Caco-2 (cell line): ENCODE measurements at regions not wholly inside any gene's neighbourhood (a gene's known extent, or its start where the extent isn't known, plus 50 kb on each side); places are given as distances from the start of the nearest gene placed in this dataset.

ENCODE experiments used
- BruUV-seq: library from RNA; stranded (reverse); fragments of 400-500 nt; replicated peaks from 2 replicates; lab custom pipeline; 2021; lab: Mats Ljungman, UMichigan
- CTCF ChIA-PET: fragments of 300-600 bp; sonication (Branson Sonifier 250); formaldehyde crosslinking; loops from one replicate; lab custom pipeline; 2022; ENCODE audit warnings: antibody characterized with exemption; lab: Charles Lee
- POLR2A ChIA-PET: fragments of 300-600 bp; sonication (Branson Sonifier 250); formaldehyde crosslinking; loops from one replicate; lab custom pipeline; 2022; ENCODE audit warnings: antibody characterized with exemption; lab: Charles Lee
- DNase-seq, 2 experiments: peaks; one replicate each; pipeline versions ENCODE4 v3.0.0 to v3.0.0-alpha.2; 2020 to 2022
- H3K27me3 ChIP-seq: replicated peaks from 2 replicates; pipeline ENCODE4 v1.6.0; 2011; ENCODE audit warnings: low read length; ENCODE audit not compliant: control insufficient read depth, insufficient read depth
- H3K36me3 ChIP-seq: 2 replicates; pipeline ENCODE4 v1.5.1; 2011; ENCODE audit warnings: low read length; ENCODE audit not compliant: control insufficient read depth, insufficient read depth
- H3K4me1 ChIP-seq: fragments of 250-450 bp; sonication (Bioruptor Pico); 2 replicates; pipeline ENCODE4 v1.5.1; 2020; ENCODE audit warnings: mild to moderate bottlenecking
- H3K4me3 ChIP-seq: 2 replicates; pipeline ENCODE4 v1.5.1; 2011; ENCODE audit warnings: low read depth, mild to moderate bottlenecking, control low read depth, low read length
- H3K9me3 ChIP-seq: fragments of 250-450 bp; sonication (Bioruptor Pico); 2 replicates; pipeline ENCODE4 v1.5.1; 2020; ENCODE audit warnings: mild to moderate bottlenecking, moderate library complexity
- H3K27ac Mint-ChIP-seq: one replicate; pipeline ENCODE4 v1.8.0; 2022; ENCODE audit warnings: mixed read lengths; ENCODE audit not compliant: unreplicated experiment
- H3K27me3 Mint-ChIP-seq: one replicate; pipeline ENCODE4 v1.8.0; 2022; ENCODE audit warnings: mixed read lengths; ENCODE audit not compliant: insufficient read depth, unreplicated experiment
- H3K36me3 Mint-ChIP-seq: one replicate; pipeline ENCODE4 v1.8.0; 2022; ENCODE audit warnings: mild to moderate bottlenecking, mixed read lengths; ENCODE audit not compliant: insufficient read depth, unreplicated experiment
- H3K4me1 Mint-ChIP-seq: one replicate; pipeline ENCODE4 v1.8.0; 2022; ENCODE audit warnings: low read depth, mixed read lengths; ENCODE audit not compliant: unreplicated experiment
- H3K4me3 Mint-ChIP-seq: one replicate; pipeline ENCODE4 v1.8.0; 2022; ENCODE audit warnings: mild to moderate bottlenecking, moderate library complexity, mixed read lengths; ENCODE audit not compliant: unreplicated experiment
- H3K9me3 Mint-ChIP-seq: one replicate; pipeline ENCODE4 v1.8.0; 2022; ENCODE audit warnings: mixed read lengths; ENCODE audit not compliant: unreplicated experiment
- CTCF ChIP-seq, 2 experiments: fragments of 200-600 bp in 1 of 2; IDR thresholded peaks; 1 replicate in 1 of 2; 2 replicates in 1 of 2; pipeline versions ENCODE4 v1.5.1 to v1.8.0; 2011 to 2022; ENCODE audit warnings: antibody characterized with exemption in 1 of 2, control low read depth in 1 of 2, inconsistent platforms in 1 of 2, low read depth in 1 of 2, low read length in 1 of 2, mild to moderate bottlenecking in 1 of 2, moderate library complexity in 1 of 2; ENCODE audit not compliant: insufficient read depth in 1 of 2, severe bottlenecking in 1 of 2, unreplicated experiment in 1 of 2
- intact Hi-C: fragments of 100-400 bp; cut with micrococcal nuclease; formaldehyde crosslinking; loops from one replicate; pipeline ENCODE4 v1.10.0; 2022; ENCODE audit not compliant: unreplicated experiment

GRCh38 chr4:38452009-38452408, 212.0 kb upstream of the KLF3 start:
- H3K4me1 Mint-ChIP-seq: peaks cover 11% of the 10 kb centered on the region
- peaks cover 9% of the 10 kb centered on the region for H3K9me3 Mint-ChIP-seq
- H3K36me3 Mint-ChIP-seq: no peaks in the 10 kb centered on the region
- H3K4me3 Mint-ChIP-seq: no peak overlapping the region
- intact Hi-C loops: no loop called here
- no peak overlapping the region for H3K27ac Mint-ChIP-seq
- Histone ChIP-seq H3K9me3 (no peaks in the 10 kb centered on the region), H3K4me1 (peaks cover 10% of the 10 kb centered on the region), H3K4me3 (no peak overlapping the region), H3K36me3 (no peaks in the 10 kb centered on the region), H3K27me3 (no peaks in the 10 kb centered on the region)
- no TSS peak for BruUV-seq
- no peak for DNase-seq
- POLR2A ChIA-PET: no interaction called here
- no peak for TF ChIP-seq CTCF (IDR thresholded peaks at IDR 0.05; ENCODE audit: insufficient read depth in 1 of 2, low read depth in 1 of 2, low read length in 1 of 2, severe bottlenecking in 1 of 2, unreplicated experiment in 1 of 2)
- CTCF ChIA-PET: no interaction called here
- H3K27me3 Mint-ChIP-seq: no peaks in the 10 kb centered on the region

GRCh38 chr4:38452542-38452941, 211.5 kb upstream of the KLF3 start:
- peaks cover 10% of the 10 kb centered on the region for H3K4me1 ChIP-seq
- H3K9me3 Mint-ChIP-seq: peaks cover 3% of the 10 kb centered on the region
- intact Hi-C loops: no loop called here
- no peaks in the 10 kb centered on the region for H3K27me3 ChIP-seq
- no peak for DNase-seq
- POLR2A ChIA-PET: no interaction called here
- CTCF ChIA-PET: no interaction called here
- no peaks in the 10 kb centered on the region for H3K27me3 Mint-ChIP-seq
- BruUV-seq: no TSS peak
- H3K36me3 Mint-ChIP-seq: no peaks in the 10 kb centered on the region
- no peak overlapping the region for H3K27ac Mint-ChIP-seq
- H3K4me3 Mint-ChIP-seq: no peak overlapping the region
- peaks cover 11% of the 10 kb centered on the region for H3K4me1 Mint-ChIP-seq
- no peak for TF ChIP-seq CTCF (IDR thresholded peaks at IDR 0.05; ENCODE audit: insufficient read depth in 1 of 2, low read depth in 1 of 2, low read length in 1 of 2, severe bottlenecking in 1 of 2, unreplicated experiment in 1 of 2)
- H3K9me3 ChIP-seq: no peaks in the 10 kb centered on the region
- no peak overlapping the region for H3K4me3 ChIP-seq
- no peaks in the 10 kb centered on the region for H3K36me3 ChIP-seq

GRCh38 chr4:38453253-38453881, 210.6 kb upstream of the KLF3 start:
- no peak for TF ChIP-seq CTCF (IDR thresholded peaks at IDR 0.05; ENCODE audit: insufficient read depth in 1 of 2, low read depth in 1 of 2, low read length in 1 of 2, severe bottlenecking in 1 of 2, unreplicated experiment in 1 of 2)
- BruUV-seq: no TSS peak
- no peaks in the 10 kb centered on the region for H3K9me3 Mint-ChIP-seq
- peaks cover 10% of the 10 kb centered on the region for H3K4me1 ChIP-seq
- ChIA-PET CTCF (no interaction called here), POLR2A (no interaction called here)
- no peaks in the 10 kb centered on the region for H3K27me3 Mint-ChIP-seq
- no peaks in the 10 kb centered on the region for H3K36me3 Mint-ChIP-seq
- peaks cover 11% of the 10 kb centered on the region for H3K4me1 Mint-ChIP-seq
- no peak for DNase-seq
- no peaks in the 10 kb centered on the region for H3K9me3 ChIP-seq
- no peak overlapping the region for H3K27ac Mint-ChIP-seq
- no peaks in the 10 kb centered on the region for H3K27me3 ChIP-seq
- H3K4me3 ChIP-seq: no peak overlapping the region
- intact Hi-C loops: no loop called here
- H3K4me3 Mint-ChIP-seq: no peak overlapping the region
- H3K36me3 ChIP-seq: no peaks in the 10 kb centered on the region
